H9 (cell line): ENCODE measurements at regions not wholly inside any gene's neighbourhood (a gene's known extent, or its start where the extent isn't known, plus 50 kb on each side); places are given as distances from the start of the nearest gene placed in this dataset.

Source experiments
- DNase-seq: peaks from one replicate; pipeline ENCODE4 v3.0.0-alpha.2; 2017
- H2AFZ ChIP-seq: one replicate; pipeline ENCODE4 v1.6.1; 2013; ENCODE audit warnings: mild to moderate bottlenecking, low read length, control low read depth, moderate library complexity
- H2AK5ac ChIP-seq: 2 replicates; pipeline ENCODE4 v1.6.1; 2013; ENCODE audit warnings: low read length, control low read depth, mixed read lengths; ENCODE audit not compliant: insufficient read length
- H2BK120ac ChIP-seq: one replicate; pipeline ENCODE4 v1.6.1; 2013; ENCODE audit warnings: low read depth, mild to moderate bottlenecking, low read length, control low read depth, inconsistent platforms; ENCODE audit not compliant: poor library complexity, severe bottlenecking
- H2BK12ac ChIP-seq: 2 replicates; pipeline ENCODE4 v1.6.1; 2013; ENCODE audit warnings: low read length, control low read depth, mixed read lengths, low read depth; ENCODE audit not compliant: insufficient read length
- H2BK15ac ChIP-seq: 2 replicates; pipeline ENCODE4 v1.6.1; 2013; ENCODE audit warnings: low read depth, low read length, control low read depth
- H2BK20ac ChIP-seq: one replicate; pipeline ENCODE4 v1.6.1; 2013; ENCODE audit warnings: low read depth, mild to moderate bottlenecking, low read length, control low read depth, inconsistent platforms; ENCODE audit not compliant: poor library complexity, severe bottlenecking
- H2BK5ac ChIP-seq: 2 replicates; pipeline ENCODE4 v1.6.1; 2013; ENCODE audit warnings: low read length, control low read depth, mixed read lengths; ENCODE audit not compliant: insufficient read length
- H3K14ac ChIP-seq: 2 replicates; pipeline ENCODE4 v1.6.1; 2013; ENCODE audit warnings: low read length, control low read depth; ENCODE audit not compliant: insufficient read depth
- H3K18ac ChIP-seq: 2 replicates; pipeline ENCODE4 v1.6.1; 2013; ENCODE audit warnings: low read depth, mild to moderate bottlenecking, mixed read lengths, low read length, control low read depth; ENCODE audit not compliant: insufficient read length
- H3K23ac ChIP-seq: 2 replicates; pipeline ENCODE4 v1.6.1; 2013; ENCODE audit warnings: low read length, control low read depth, mixed read lengths, low read depth; ENCODE audit not compliant: insufficient read length
- H3K23me2 ChIP-seq: 2 replicates; pipeline ENCODE4 v1.6.1; 2013; ENCODE audit warnings: low read depth, mild to moderate bottlenecking, mixed read lengths, low read length, control low read depth; ENCODE audit not compliant: insufficient read length, poor library complexity, severe bottlenecking
- H3K27ac ChIP-seq: 2 replicates; pipeline ENCODE4 v1.5.1; 2013; ENCODE audit warnings: low read length, control low read depth, mixed read lengths, low read depth; ENCODE audit not compliant: insufficient read length
- H3K27me3 ChIP-seq: 2 replicates; pipeline ENCODE4 v1.6.1; 2013; ENCODE audit warnings: low read length, control low read depth, inconsistent platforms; ENCODE audit not compliant: insufficient read depth
- H3K4ac ChIP-seq: 2 replicates; pipeline ENCODE4 v1.6.1; 2013; ENCODE audit warnings: low read depth, mild to moderate bottlenecking, control low read depth, inconsistent platforms, low read length, moderate library complexity
- H3K4me1 ChIP-seq: 2 replicates; pipeline ENCODE4 v1.6.1; 2013; ENCODE audit warnings: low read length, control low read depth, inconsistent platforms; ENCODE audit not compliant: insufficient read depth
- H3K4me2 ChIP-seq: 2 replicates; pipeline ENCODE4 v1.6.1; 2013; ENCODE audit warnings: low read length, control low read depth, mixed read lengths; ENCODE audit not compliant: insufficient read length, insufficient read depth
- H3K56ac ChIP-seq: 2 replicates; pipeline ENCODE4 v1.6.1; 2013; ENCODE audit warnings: low read depth, mild to moderate bottlenecking, mixed read lengths, low read length, control low read depth; ENCODE audit not compliant: insufficient read length
- H3K79me1 ChIP-seq: 2 replicates; pipeline ENCODE4 v1.6.1; 2013; ENCODE audit warnings: low read depth, mild to moderate bottlenecking, moderate library complexity, low read length, control low read depth, inconsistent platforms; ENCODE audit not compliant: insufficient read depth, poor library complexity, severe bottlenecking
- H3K79me2 ChIP-seq: 2 replicates; pipeline ENCODE4 v1.6.1; 2013; ENCODE audit warnings: low read length, control low read depth, inconsistent platforms; ENCODE audit not compliant: insufficient read depth
- H3K9ac ChIP-seq: 2 replicates; pipeline ENCODE4 v1.6.1; 2013; ENCODE audit warnings: low read length, control low read depth, mixed read lengths; ENCODE audit not compliant: insufficient read length; ENCODE audit errors: extremely low read depth
- H3K9me3 ChIP-seq: one replicate; pipeline ENCODE4 v1.6.1; 2013; ENCODE audit warnings: low read depth, low read length, inconsistent platforms; ENCODE audit not compliant: control insufficient read depth
- H3T11ph ChIP-seq: one replicate; pipeline ENCODE4 v1.6.1; 2013; ENCODE audit warnings: mild to moderate bottlenecking, low read length, control low read depth, inconsistent platforms
- H4K20me1 ChIP-seq: one replicate; pipeline ENCODE4 v1.6.1; 2013; ENCODE audit not compliant: control insufficient read depth, insufficient read length, insufficient read depth
- H4K5ac ChIP-seq: 2 replicates; pipeline ENCODE4 v1.6.1; 2013; ENCODE audit warnings: low read depth, mild to moderate bottlenecking, mixed read lengths, low read length, control low read depth; ENCODE audit not compliant: insufficient read length
- H4K8ac ChIP-seq: replicated peaks from 2 replicates; pipeline ENCODE4 v1.6.1; 2013; ENCODE audit warnings: low read length, control low read depth, mixed read lengths, low read depth; ENCODE audit not compliant: insufficient read length
- H4K91ac ChIP-seq: 2 replicates; pipeline ENCODE4 v1.6.1; 2013; ENCODE audit warnings: low read depth, mild to moderate bottlenecking, moderate library complexity, mixed read lengths, low read length, control low read depth; ENCODE audit not compliant: insufficient read length
- H3K27ac Mint-ChIP-seq, 3 experiments: 2 replicates in 2 of 3; 3 replicates in 1 of 3; pipeline ENCODE4 v1.8.0; 2020 to 2021; ENCODE audit warnings: mixed read lengths in 3 of 3, mild to moderate bottlenecking in 1 of 3, moderate library complexity in 1 of 3
- H3K27me3 Mint-ChIP-seq: 2 replicates; pipeline ENCODE4 v1.8.0; 2021; ENCODE audit warnings: low read depth, mild to moderate bottlenecking, moderate library complexity, mixed read lengths
- H3K36me3 Mint-ChIP-seq, 3 experiments: 2 replicates in 2 of 3; 3 replicates in 1 of 3; pipeline ENCODE4 v1.8.0; 2020 to 2021; ENCODE audit warnings: low read depth in 3 of 3, mixed read lengths in 3 of 3; ENCODE audit not compliant: insufficient read depth in 1 of 3
- H3K4me1 Mint-ChIP-seq, 2 experiments: 2 replicates each; pipeline ENCODE4 v1.8.0; 2020; ENCODE audit warnings: mixed read lengths in 2 of 2
- H3K4me3 Mint-ChIP-seq, 2 experiments: 2 replicates in 1 of 2; 3 replicates in 1 of 2; pipeline ENCODE4 v1.8.0; 2020 to 2021; ENCODE audit warnings: mild to moderate bottlenecking in 2 of 2, mixed read lengths in 2 of 2, moderate library complexity in 1 of 2
- H3K9me3 Mint-ChIP-seq, 2 experiments: 2 replicates in 1 of 2; 3 replicates in 1 of 2; pipeline ENCODE4 v1.8.0; 2020; ENCODE audit warnings: mild to moderate bottlenecking in 2 of 2, mixed read lengths in 2 of 2, moderate library complexity in 1 of 2
- CTCF ChIP-seq: fragments of 200-600 bp; sonication (generic); conservative IDR thresholded peaks from 3 replicates; pipeline ENCODE4 v1.8.0; 2021; ENCODE audit warnings: antibody characterized with exemption, mild to moderate bottlenecking
- WGBS: extraction: QIAGEN DNeasy Blood & Tissue Kit; methylation state at CpG from one replicate; pipeline ENCODE4 v1.1.7; 2013; ENCODE audit warnings: missing lambda C conversion rate, low lambda C conversion rate, mixed read lengths; ENCODE audit not compliant: insufficient read length; ENCODE audit errors: extremely low coverage; 5-methylcytosine and 5-hydroxymethylcytosine counted together

GRCh38 chr17:45677770-45678169, 106.3 kb upstream of the CRHR1 start:
- Histone ChIP-seq H4K20me1 (no peaks in the 10 kb centered on the region), H2BK5ac (no peak overlapping the region), H2BK20ac (no peak overlapping the region), H3K79me1 (no peaks in the 10 kb centered on the region), H2AFZ (no peak overlapping the region), H4K5ac (no peak overlapping the region), H2BK120ac (no peak overlapping the region), H2BK15ac (no peak overlapping the region), H3K23me2 (no peaks in the 10 kb centered on the region), H3K4me2 (no peak overlapping the region), H2BK12ac (no peak overlapping the region), H3T11ph (no peak overlapping the region), H4K91ac (no peak overlapping the region), H3K23ac (no peak overlapping the region), H3K4ac (no peak overlapping the region), H4K8ac (no peak overlapping the region), H3K4me1 (no peaks in the 10 kb centered on the region), H3K18ac (no peak overlapping the region), H3K56ac (no peak overlapping the region), H3K27ac (no peak overlapping the region), H3K79me2 (no peaks in the 10 kb centered on the region), H2AK5ac (no peak overlapping the region), H3K9me3 (no peaks in the 10 kb centered on the region), H3K14ac (no peak overlapping the region), H3K9ac (no peak overlapping the region), H3K27me3 (no peaks in the 10 kb centered on the region; the same call in 1 of the 2 replicates)
- peaks cover 6% of the 10 kb centered on the region for H3K27me3 Mint-ChIP-seq
- no peak for TF ChIP-seq CTCF
- peaks cover 10 to 15% of the 10 kb centered on the region in 2 experiments for H3K4me1 Mint-ChIP-seq
- no peak overlapping the region for H3K4me3 Mint-ChIP-seq
- no peak for DNase-seq
- no peak overlapping the region for H3K27ac Mint-ChIP-seq
- H3K36me3 Mint-ChIP-seq, result no peaks in the 10 kb centered on the region
- no CpG with 5 or more reads among the region's 3 CpGs for WGBS
- no peaks in the 10 kb centered on the region; a peak in 1 of 5 replicates for H3K9me3 Mint-ChIP-seq
